Loucy (cell line): ENCODE measurements at regions not wholly inside any gene's neighbourhood (a gene's known extent, or its start where the extent isn't known, plus 50 kb on each side); places are given as distances from the start of the nearest gene placed in this dataset.

ENCODE experiments used
- H2AFZ ChIP-seq: fragments of 200-600 bp; sonication (generic); 2 replicates; pipeline ENCODE4 v1.6.0; 2016; ENCODE audit warnings: antibody characterized with exemption, mild to moderate bottlenecking, low read length, moderate library complexity
- H3F3A ChIP-seq: fragments of 200-600 bp; 2 replicates; pipeline ENCODE4 v1.6.0; 2016; ENCODE audit warnings: antibody characterized with exemption, low read depth, mild to moderate bottlenecking
- H3K27me3 ChIP-seq: fragments of 200-600 bp; sonication (generic); 2 replicates; pipeline ENCODE4 v1.6.1; 2014; ENCODE audit warnings: low read length, mild to moderate bottlenecking; ENCODE audit not compliant: insufficient read depth, poor library complexity, severe bottlenecking
- H3K36me3 ChIP-seq: fragments of 200-600 bp; sonication (generic); 2 replicates; pipeline ENCODE4 v1.6.1; 2016; ENCODE audit warnings: low read length; ENCODE audit not compliant: insufficient read depth
- H3K4me1 ChIP-seq: fragments of 200-600 bp; sonication (generic); 2 replicates; pipeline ENCODE4 v1.5.1; 2014; ENCODE audit warnings: low read length, mild to moderate bottlenecking; ENCODE audit not compliant: insufficient read depth, poor library complexity, severe bottlenecking
- H3K4me2 ChIP-seq: fragments of 200-600 bp; sonication (generic); 2 replicates; pipeline ENCODE4 v1.6.0; 2014; ENCODE audit warnings: antibody characterized with exemption, low read length, low read depth, mild to moderate bottlenecking; ENCODE audit not compliant: poor library complexity, severe bottlenecking
- H3K4me3 ChIP-seq: fragments of 200-600 bp; sonication (generic); 2 replicates; pipeline ENCODE4 v1.5.1; 2014; ENCODE audit warnings: low read length, mild to moderate bottlenecking, mixed read lengths; ENCODE audit not compliant: poor library complexity, severe bottlenecking
- H3K79me2 ChIP-seq: fragments of 200-600 bp; sonication (generic); 2 replicates; pipeline ENCODE4 v1.6.1; 2014; ENCODE audit warnings: low read length; ENCODE audit not compliant: insufficient read depth
- H3K9ac ChIP-seq: fragments of 200-600 bp; sonication (generic); 2 replicates; pipeline ENCODE4 v1.6.0; 2014; ENCODE audit warnings: mild to moderate bottlenecking, low read depth, low read length, moderate library complexity; ENCODE audit not compliant: poor library complexity, severe bottlenecking
- H3K9me2 ChIP-seq: fragments of 200-600 bp; sonication (generic); replicated peaks from 2 replicates; pipeline ENCODE4 v1.6.1; 2016; ENCODE audit warnings: low read depth, low read length, mixed read lengths
- H3K9me3 ChIP-seq: fragments of 200-600 bp; sonication (generic); 2 replicates; pipeline ENCODE4 v1.6.1; 2014; ENCODE audit warnings: mild to moderate bottlenecking, antibody characterized with exemption, low read length, low read depth; ENCODE audit not compliant: insufficient read depth
- H4K20me1 ChIP-seq: fragments of 200-600 bp; sonication (generic); 2 replicates; pipeline ENCODE4 v1.6.0; 2014; ENCODE audit warnings: antibody characterized with exemption, low read length, mild to moderate bottlenecking; ENCODE audit not compliant: insufficient read depth, poor library complexity, severe bottlenecking
- EZH2phosphoT487 ChIP-seq: fragments of 200-600 bp; IDR thresholded peaks from 2 replicates; pipeline ENCODE4 v1.6.1; 2018; ENCODE audit warnings: antibody characterized with exemption, mild to moderate bottlenecking, moderate library complexity, borderline replicate concordance
- TF ChIP-seq, protein P1 (sequence below): fragments of 200-600 bp; sonication (generic); conservative IDR thresholded peaks from 2 replicates; pipeline ENCODE4 v1.5.1; 2014; ENCODE audit warnings: mild to moderate bottlenecking, antibody characterized with exemption, low read length

DNA sequence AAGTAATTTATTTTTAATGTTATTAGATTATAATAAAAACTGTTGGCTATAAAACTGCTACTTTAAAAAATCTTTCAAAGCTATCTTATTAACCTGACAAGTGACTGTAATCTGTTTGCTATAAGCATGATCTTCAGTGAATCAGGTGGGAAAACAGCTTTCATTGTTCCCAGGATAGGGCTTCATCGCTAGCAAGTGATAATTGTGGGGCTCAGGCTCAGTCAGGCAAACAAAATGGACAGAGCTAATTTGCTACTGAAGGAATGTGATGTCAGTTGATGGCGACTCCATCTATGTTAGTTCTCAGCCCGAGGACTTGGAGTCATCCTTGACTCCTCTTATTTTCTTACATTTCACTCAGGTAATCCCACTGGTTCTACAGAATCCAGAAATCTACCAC, 125.0 kb downstream of the RASSF10 start:
- peaks cover 24% of the 10 kb centered on the region for H3K4me1 ChIP-seq
- H3K9ac ChIP-seq: no peak overlapping the region
- no peak overlapping the region for H2AFZ ChIP-seq
- H3K79me2 ChIP-seq: no peaks in the 10 kb centered on the region
- TF ChIP-seq EZH2phosphoT487: no peak
- TF ChIP-seq, protein P1, sequence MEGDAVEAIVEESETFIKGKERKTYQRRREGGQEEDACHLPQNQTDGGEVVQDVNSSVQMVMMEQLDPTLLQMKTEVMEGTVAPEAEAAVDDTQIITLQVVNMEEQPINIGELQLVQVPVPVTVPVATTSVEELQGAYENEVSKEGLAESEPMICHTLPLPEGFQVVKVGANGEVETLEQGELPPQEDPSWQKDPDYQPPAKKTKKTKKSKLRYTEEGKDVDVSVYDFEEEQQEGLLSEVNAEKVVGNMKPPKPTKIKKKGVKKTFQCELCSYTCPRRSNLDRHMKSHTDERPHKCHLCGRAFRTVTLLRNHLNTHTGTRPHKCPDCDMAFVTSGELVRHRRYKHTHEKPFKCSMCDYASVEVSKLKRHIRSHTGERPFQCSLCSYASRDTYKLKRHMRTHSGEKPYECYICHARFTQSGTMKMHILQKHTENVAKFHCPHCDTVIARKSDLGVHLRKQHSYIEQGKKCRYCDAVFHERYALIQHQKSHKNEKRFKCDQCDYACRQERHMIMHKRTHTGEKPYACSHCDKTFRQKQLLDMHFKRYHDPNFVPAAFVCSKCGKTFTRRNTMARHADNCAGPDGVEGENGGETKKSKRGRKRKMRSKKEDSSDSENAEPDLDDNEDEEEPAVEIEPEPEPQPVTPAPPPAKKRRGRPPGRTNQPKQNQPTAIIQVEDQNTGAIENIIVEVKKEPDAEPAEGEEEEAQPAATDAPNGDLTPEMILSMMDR: no peak
- H3F3A ChIP-seq: no peaks in the 10 kb centered on the region
- H3K4me2 ChIP-seq: no peak overlapping the region
- H3K9me2 ChIP-seq: no peaks in the 10 kb centered on the region
- no peaks in the 10 kb centered on the region for H3K27me3 ChIP-seq
- no peaks in the 10 kb centered on the region for H4K20me1 ChIP-seq
- H3K4me3 ChIP-seq: no peak overlapping the region
- no peaks in the 10 kb centered on the region for H3K9me3 ChIP-seq
- no peaks in the 10 kb centered on the region for H3K36me3 ChIP-seq

DNA sequence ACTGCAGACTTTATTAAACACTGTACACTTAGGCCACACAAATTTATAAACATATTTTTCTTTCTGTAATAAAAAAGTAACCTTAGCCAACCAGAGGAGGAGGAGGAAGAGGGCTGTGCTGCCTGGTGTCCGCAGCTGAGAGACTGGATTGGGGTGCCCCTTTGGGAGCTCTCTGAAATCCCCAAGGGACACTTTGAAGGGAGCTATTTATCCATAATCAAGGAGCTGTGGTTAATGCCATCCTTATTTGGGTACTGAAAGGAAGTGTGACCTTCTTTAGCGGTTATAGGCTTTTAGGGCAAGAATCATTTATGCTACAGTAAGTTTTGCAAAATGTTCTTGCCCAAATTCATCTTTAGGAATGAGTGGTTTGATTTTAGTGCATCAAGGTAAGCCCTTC, 125.8 kb downstream of the RASSF10 start:
- Histone ChIP-seq H3K4me2 (peak overlapping the region; percentile 33), H3K9me3 (no peaks in the 10 kb centered on the region), H3F3A (peaks cover under 1% of the 10 kb centered on the region; the same call in 1 of the 2 replicates), H3K79me2 (no peaks in the 10 kb centered on the region), H2AFZ (no peak overlapping the region), H3K9me2 (no peaks in the 10 kb centered on the region), H4K20me1 (no peaks in the 10 kb centered on the region), H3K9ac (no peak overlapping the region), H3K27me3 (no peaks in the 10 kb centered on the region), H3K36me3 (no peaks in the 10 kb centered on the region), H3K4me3 (no peak overlapping the region), H3K4me1 (peaks cover 29% of the 10 kb centered on the region)
- TF ChIP-seq, protein P1: no peak
- TF ChIP-seq EZH2phosphoT487: no peak

DNA sequence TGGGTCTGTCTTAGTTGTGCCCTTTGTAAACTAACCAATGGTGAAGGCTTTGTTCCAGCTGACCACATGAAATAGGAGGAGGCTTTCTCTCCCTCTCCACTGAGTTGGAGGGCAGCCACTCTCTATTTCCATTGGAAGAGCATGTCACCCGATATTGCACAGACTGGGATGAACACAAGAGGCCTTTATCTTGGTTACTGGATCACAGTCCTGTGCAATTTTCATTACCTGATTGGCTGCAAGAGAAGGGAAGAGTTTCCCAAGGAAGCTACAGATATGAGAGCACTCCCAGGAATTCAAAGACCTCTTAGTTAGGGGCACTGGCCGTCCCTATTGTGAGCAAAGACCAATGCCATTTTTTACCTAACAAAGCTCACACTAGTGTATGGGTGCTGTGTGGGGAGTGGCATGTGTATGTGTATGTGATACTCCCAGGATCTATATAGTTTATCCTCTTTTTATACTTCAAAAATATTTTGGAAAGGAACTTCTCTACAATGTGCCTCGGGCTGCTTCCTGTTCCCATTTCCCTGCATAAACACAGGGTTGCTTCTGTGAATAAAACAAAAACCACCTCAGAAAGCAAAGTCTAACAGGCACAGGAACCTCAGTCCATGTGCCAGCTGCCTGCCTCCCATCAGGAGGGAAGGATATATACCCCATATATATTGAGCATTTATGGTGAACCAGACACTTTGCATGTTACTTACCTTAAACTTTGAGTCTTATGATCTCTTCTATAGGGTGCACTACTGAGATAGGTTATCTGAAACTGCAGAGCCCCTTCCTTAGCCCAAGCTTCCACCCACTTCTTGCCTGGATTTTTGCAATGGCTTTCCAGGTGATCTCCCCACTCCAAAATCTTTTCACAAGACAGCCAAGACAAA, 126.5 kb downstream of the RASSF10 start:
- Histone ChIP-seq H3F3A (peaks cover 3% of the 10 kb centered on the region; the same call in 1 of the 2 replicates), H3K4me2 (peak overlapping the region; percentile 33), H3K36me3 (no peaks in the 10 kb centered on the region), H3K9me2 (no peaks in the 10 kb centered on the region), H3K9ac (no peak overlapping the region), H3K27me3 (no peaks in the 10 kb centered on the region), H3K4me3 (no peak overlapping the region), H3K4me1 (peaks cover 35% of the 10 kb centered on the region), H4K20me1 (no peaks in the 10 kb centered on the region), H3K9me3 (no peaks in the 10 kb centered on the region), H2AFZ (no peak overlapping the region), H3K79me2 (no peaks in the 10 kb centered on the region)
- TF ChIP-seq, protein P1: no peak
- TF ChIP-seq EZH2phosphoT487: no peak
